ENCODE measurements at regions not wholly inside any gene's neighbourhood (a gene's known extent, or its start where the extent isn't known, plus 50 kb on each side); places are given as distances from the start of the nearest gene placed in this dataset.

- TF ChIP-seq, protein P1, sequence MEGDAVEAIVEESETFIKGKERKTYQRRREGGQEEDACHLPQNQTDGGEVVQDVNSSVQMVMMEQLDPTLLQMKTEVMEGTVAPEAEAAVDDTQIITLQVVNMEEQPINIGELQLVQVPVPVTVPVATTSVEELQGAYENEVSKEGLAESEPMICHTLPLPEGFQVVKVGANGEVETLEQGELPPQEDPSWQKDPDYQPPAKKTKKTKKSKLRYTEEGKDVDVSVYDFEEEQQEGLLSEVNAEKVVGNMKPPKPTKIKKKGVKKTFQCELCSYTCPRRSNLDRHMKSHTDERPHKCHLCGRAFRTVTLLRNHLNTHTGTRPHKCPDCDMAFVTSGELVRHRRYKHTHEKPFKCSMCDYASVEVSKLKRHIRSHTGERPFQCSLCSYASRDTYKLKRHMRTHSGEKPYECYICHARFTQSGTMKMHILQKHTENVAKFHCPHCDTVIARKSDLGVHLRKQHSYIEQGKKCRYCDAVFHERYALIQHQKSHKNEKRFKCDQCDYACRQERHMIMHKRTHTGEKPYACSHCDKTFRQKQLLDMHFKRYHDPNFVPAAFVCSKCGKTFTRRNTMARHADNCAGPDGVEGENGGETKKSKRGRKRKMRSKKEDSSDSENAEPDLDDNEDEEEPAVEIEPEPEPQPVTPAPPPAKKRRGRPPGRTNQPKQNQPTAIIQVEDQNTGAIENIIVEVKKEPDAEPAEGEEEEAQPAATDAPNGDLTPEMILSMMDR (tag by site-specific recombination; IDR thresholded peaks at IDR 0.05): no peak
- TF ChIP-seq ZNF366 (tag by site-specific recombination; conservative IDR thresholded peaks at IDR 0.05) (no peak), ZNF354C (tag by site-specific recombination; IDR thresholded peaks at IDR 0.05; ENCODE audit: borderline replicate concordance, low read depth) (no peak), ZNF76 (tag by site-specific recombination; IDR thresholded peaks at IDR 0.05; ENCODE audit: borderline replicate concordance, low read depth) (no peak), ZNF324 (tag by site-specific recombination; IDR thresholded peaks at IDR 0.05) (no peak)
Observed at GRCh38 chr16:52906281-52906680, 146.4 kb downstream of the CHD9NB start.

All from HEK293 (cell line).